GM20000 (cell line): ENCODE measurements at regions not wholly inside any gene's neighbourhood (a gene's known extent, or its start where the extent isn't known, plus 50 kb on each side); places are given as distances from the start of the nearest gene placed in this dataset.

Source experiments
- DNase-seq: peaks from one replicate; pipeline ENCODE4 v3.0.0; 2012; ENCODE audit warnings: low spot score
- CTCF ChIP-seq: IDR thresholded peaks from 2 replicates; pipeline ENCODE4 v1.5.1; 2012; ENCODE audit warnings: mild to moderate bottlenecking, control low read depth; ENCODE audit errors: extremely low read depth, missing control alignments

DNA sequence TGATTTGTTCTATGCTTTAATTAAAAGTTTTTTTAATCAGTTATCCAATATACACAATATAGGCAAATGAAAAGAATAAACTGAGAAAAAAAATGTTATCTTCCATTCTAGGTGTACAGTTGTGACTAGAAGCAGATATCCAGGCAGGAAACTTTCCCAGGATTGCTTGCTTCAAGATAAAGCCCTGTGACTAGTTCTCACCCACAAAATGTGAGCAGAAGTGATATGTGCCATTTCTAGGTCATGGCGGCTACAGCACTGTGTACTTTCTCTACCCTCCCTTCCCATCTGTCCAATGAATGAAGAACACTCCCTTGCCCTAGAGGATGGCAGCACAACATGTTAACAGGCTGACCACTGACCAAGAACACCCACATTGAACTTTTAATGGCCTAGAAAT lies 110.5 kb upstream of the STT3B start:
- no peak for DNase-seq
- TF ChIP-seq CTCF, result no peak

DNA sequence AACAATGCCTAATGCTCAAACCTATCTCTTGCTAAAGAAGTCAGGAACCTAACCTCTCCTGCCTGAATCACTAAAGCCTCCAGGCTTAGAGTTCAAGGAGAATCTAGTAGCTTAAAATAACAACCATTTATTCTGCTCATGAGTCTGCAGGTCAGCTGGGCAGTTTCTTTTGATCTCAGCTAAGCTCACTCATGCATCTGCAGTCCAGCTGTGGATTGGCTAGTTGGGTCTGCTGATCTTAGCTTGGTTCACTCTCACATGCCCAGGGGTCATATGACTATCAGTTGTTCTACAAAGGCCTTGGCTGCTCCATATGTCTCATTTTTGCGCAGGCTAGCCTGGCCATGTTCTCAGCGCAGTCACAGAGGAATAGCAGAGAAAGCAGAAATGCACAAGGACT lies 109.2 kb upstream of the STT3B start:
- DNase-seq, result no peak
- TF ChIP-seq CTCF, result no peak

- TF ChIP-seq CTCF, result no peak
- no peak for DNase-seq
These were observed 107.3 kb upstream of the STT3B start for GRCh38 chr3:31425401-31425800.

DNA sequence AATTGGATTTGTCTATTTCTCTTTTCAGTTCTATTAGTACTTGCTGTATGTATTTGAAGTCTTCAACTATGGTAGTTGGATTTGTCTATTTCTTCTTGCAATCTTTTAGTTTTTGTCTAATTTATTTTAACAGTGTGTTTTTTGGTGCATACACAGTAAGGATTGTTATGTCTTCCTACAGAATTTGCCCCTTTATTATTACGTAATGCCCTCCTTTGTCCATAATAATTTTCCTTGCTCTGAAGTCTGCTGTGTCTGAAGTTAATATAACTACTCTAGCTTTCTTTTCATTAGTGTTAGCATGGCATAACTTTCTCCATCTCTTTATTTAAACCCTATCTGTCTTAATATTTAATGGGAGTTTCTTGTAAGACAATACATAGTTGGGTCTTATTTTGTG lies 105.1 kb upstream of the STT3B start:
- TF ChIP-seq CTCF, result no peak
- DNase-seq, result no peak

DNA sequence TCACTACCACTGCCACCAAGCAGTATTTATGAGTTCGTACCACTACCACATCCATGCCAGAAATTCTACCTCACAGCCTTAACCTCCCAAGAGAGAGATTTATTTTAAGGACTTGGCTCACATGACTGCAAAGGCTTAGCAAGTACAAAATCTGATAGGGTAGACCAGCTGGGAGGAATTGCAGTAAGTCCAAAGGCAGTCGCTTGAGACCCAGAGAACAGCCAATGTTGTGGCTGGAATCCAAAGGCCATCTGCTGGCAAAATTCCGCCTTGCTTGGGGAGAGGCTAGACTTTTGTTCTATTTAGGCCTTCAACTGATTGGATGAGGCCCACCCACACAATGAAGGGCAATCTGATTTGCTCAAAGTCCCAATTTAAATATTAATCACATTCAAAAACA lies 101.4 kb upstream of the STT3B start:
- DNase-seq, result no peak
- no peak for TF ChIP-seq CTCF

DNA sequence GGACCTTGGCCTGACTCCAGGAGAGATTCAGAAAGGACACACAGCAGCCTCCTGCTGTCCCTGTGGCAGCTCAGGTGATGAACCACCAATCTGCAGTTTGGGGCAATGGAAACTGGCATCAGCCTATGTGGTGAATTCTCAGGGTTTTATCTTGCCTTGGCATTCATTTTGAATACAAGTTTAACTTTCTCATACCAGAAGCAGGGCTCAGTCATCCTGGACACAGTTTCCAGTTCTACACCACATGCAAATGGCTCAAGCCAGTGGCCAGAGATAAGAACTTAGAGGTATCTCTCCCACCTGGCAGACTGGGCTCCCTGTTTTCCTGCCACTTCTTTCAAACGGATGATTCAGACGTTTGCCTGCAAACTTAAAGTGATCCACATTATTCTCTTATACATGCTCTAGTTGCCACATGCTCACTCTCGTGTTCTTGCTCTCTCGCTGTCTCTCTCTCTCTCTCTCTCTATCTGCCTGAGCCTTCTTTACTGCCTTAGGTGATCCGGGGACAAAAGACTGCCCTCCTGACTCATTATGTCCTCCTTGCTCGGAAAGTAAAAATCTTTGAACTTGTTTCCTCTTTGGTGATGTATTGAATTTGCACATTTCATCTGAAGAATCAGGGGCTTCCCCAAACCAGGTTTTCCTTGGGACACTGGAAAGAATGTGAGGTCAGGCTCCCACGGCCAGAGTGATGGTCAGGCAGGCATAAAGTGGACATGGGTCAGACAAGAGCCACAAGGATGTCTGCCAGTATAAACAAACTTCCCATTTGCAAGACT lies 99.6 kb upstream of the STT3B start:
- TF ChIP-seq CTCF, result no peak
- no peak for DNase-seq

GRCh38 chr3:31433679-31433992 lies 99.1 kb upstream of the STT3B start:
- TF ChIP-seq CTCF, result no peak
- no peak for DNase-seq
